Neuronal stem cell (in vitro differentiated cells): ENCODE measurements at regions not wholly inside any gene's neighbourhood (a gene's known extent, or its start where the extent isn't known, plus 50 kb on each side); places are given as distances from the start of the nearest gene placed in this dataset.
"Not testable (repeated sequence)": the region's sequence is repeated elsewhere in the genome, so short reads cannot be mapped to it uniquely, and the experiment has no call there.

ENCODE experiments used
- DNase-seq: peaks from one replicate; pipeline ENCODE4 v3.0.0-alpha.2; 2013; ENCODE audit warnings: low spot score
- H2AFZ ChIP-seq: one replicate; pipeline ENCODE4 v1.6.1; 2013; ENCODE audit warnings: mild to moderate bottlenecking, low read length, inconsistent platforms
- H2AK5ac ChIP-seq: 2 replicates; pipeline ENCODE4 v1.6.1; 2013; ENCODE audit warnings: low read depth, mild to moderate bottlenecking, inconsistent platforms, low read length, moderate library complexity, mixed read lengths
- H2BK120ac ChIP-seq: 2 replicates; pipeline ENCODE4 v1.6.1; 2013; ENCODE audit warnings: low read depth, mild to moderate bottlenecking, inconsistent platforms, low read length, moderate library complexity, mixed read lengths
- H2BK12ac ChIP-seq: one replicate; pipeline ENCODE4 v1.6.1; 2013; ENCODE audit warnings: low read length, inconsistent platforms
- H2BK15ac ChIP-seq: 2 replicates; pipeline ENCODE4 v1.6.1; 2013; ENCODE audit warnings: mild to moderate bottlenecking, low read length, inconsistent platforms, mixed read lengths
- H2BK5ac ChIP-seq: one replicate; pipeline ENCODE4 v1.6.1; 2013; ENCODE audit warnings: inconsistent platforms, mild to moderate bottlenecking, low read length, moderate library complexity
- H3K14ac ChIP-seq: one replicate; pipeline ENCODE4 v1.6.1; 2013; ENCODE audit warnings: low read length, inconsistent platforms
- H3K18ac ChIP-seq: 2 replicates; pipeline ENCODE4 v1.6.1; 2013; ENCODE audit warnings: low read length, inconsistent platforms
- H3K23ac ChIP-seq: 2 replicates; pipeline ENCODE4 v1.6.1; 2013; ENCODE audit warnings: low read depth, mild to moderate bottlenecking, mixed read lengths, low read length, inconsistent platforms; ENCODE audit not compliant: poor library complexity
- H3K27ac ChIP-seq: replicated peaks from 3 replicates; pipeline ENCODE4 v1.5.1; 2013; ENCODE audit warnings: low read length, inconsistent platforms
- H3K27me3 ChIP-seq, 3 experiments: 2 replicates each; pipeline ENCODE4 v1.6.1; 2013; ENCODE audit warnings: low read length in 3 of 3, mild to moderate bottlenecking in 2 of 3, inconsistent platforms in 1 of 3, low read depth in 1 of 3, mixed read lengths in 1 of 3, moderate library complexity in 1 of 3; ENCODE audit not compliant: control insufficient read depth in 3 of 3, insufficient read depth in 3 of 3
- H3K36me3 ChIP-seq, 2 donors: replicated peaks in 1 of 2; 2 replicates each; pipeline ENCODE4 v1.6.1; 2013; ENCODE audit warnings: low read length in 2 of 2; ENCODE audit not compliant: control insufficient read depth in 2 of 2, insufficient read depth in 2 of 2
- H3K4ac ChIP-seq: 2 replicates; pipeline ENCODE4 v1.6.1; 2013; ENCODE audit warnings: inconsistent platforms, mild to moderate bottlenecking, low read length, moderate library complexity
- H3K4me1 ChIP-seq, 2 donors: 1 replicate in 1 of 2; 2 replicates in 1 of 2; pipeline ENCODE4 v1.6.1; 2013; ENCODE audit warnings: low read length in 2 of 2, low read depth in 1 of 2; ENCODE audit not compliant: control insufficient read depth in 2 of 2, insufficient read depth in 1 of 2
- H3K4me2 ChIP-seq: one replicate; pipeline ENCODE4 v1.6.1; 2013; ENCODE audit warnings: mild to moderate bottlenecking, low read length, inconsistent platforms; ENCODE audit not compliant: insufficient read depth, poor library complexity, severe bottlenecking
- H3K4me3 ChIP-seq, 2 donors: 2 replicates each; pipeline ENCODE4 v1.5.1; 2013; ENCODE audit warnings: low read length in 2 of 2, mild to moderate bottlenecking in 2 of 2, inconsistent platforms in 1 of 2, moderate library complexity in 1 of 2
- H3K79me1 ChIP-seq: one replicate; pipeline ENCODE4 v1.6.1; 2013; ENCODE audit warnings: low read depth, mild to moderate bottlenecking, inconsistent platforms, low read length, moderate library complexity
- H3K9ac ChIP-seq: one replicate; pipeline ENCODE4 v1.6.1; 2013; ENCODE audit warnings: mild to moderate bottlenecking, low read depth, low read length, inconsistent platforms; ENCODE audit not compliant: poor library complexity
- H3K9me3 ChIP-seq, 2 donors: replicated peaks in 1 of 2; 2 replicates each; pipeline versions ENCODE3 to v1.6.1; 2013; ENCODE audit warnings: low read length in 2 of 2, mild to moderate bottlenecking in 2 of 2, inconsistent platforms in 1 of 2, low read depth in 1 of 2, mixed read lengths in 1 of 2, moderate library complexity in 1 of 2; ENCODE audit not compliant: control insufficient read depth in 2 of 2, insufficient read depth in 1 of 2
- H4K8ac ChIP-seq: one replicate; pipeline ENCODE4 v1.6.1; 2013; ENCODE audit warnings: low read depth, mild to moderate bottlenecking, inconsistent platforms, low read length, moderate library complexity
- H4K91ac ChIP-seq: one replicate; pipeline ENCODE4 v1.6.1; 2013; ENCODE audit warnings: low read length, low read depth, mild to moderate bottlenecking, inconsistent platforms; ENCODE audit not compliant: poor library complexity
- WGBS, 2 donors: extraction: QIAGEN DNeasy Blood & Tissue Kit; methylation state at CpG; one replicate each; pipeline ENCODE4 v1.1.7; 2013; ENCODE audit warnings: missing lambda C conversion rate in 2 of 2, mixed read lengths in 1 of 2; ENCODE audit not compliant: insufficient read length in 2 of 2, insufficient replicate concordance in 1 of 2; ENCODE audit errors: extremely low coverage in 2 of 2; 5-methylcytosine and 5-hydroxymethylcytosine counted together

- no peak overlapping the region for H2BK15ac ChIP-seq
- no peak overlapping the region for H4K91ac ChIP-seq
- H3K14ac ChIP-seq = no peak overlapping the region
- H2AFZ ChIP-seq = no peak overlapping the region
- H3K27me3 ChIP-seq = no peaks in the 10 kb centered on the region
- H2BK5ac ChIP-seq = no peak overlapping the region
- H3K9ac ChIP-seq = no peak overlapping the region
- no peak overlapping the region for H3K23ac ChIP-seq
- no peak overlapping the region for H3K4ac ChIP-seq
- no peak overlapping the region for H3K27ac ChIP-seq
- H3K4me1 ChIP-seq = no peaks in the 10 kb centered on the region
- no peaks in the 10 kb centered on the region for H3K9me3 ChIP-seq
- no peak overlapping the region for H4K8ac ChIP-seq
- H2BK12ac ChIP-seq = no peak overlapping the region
- H3K18ac ChIP-seq = no peak overlapping the region
- H2BK120ac ChIP-seq = no peak overlapping the region
- no peak overlapping the region for H3K4me3 ChIP-seq
- no peak overlapping the region for H2AK5ac ChIP-seq
- no peaks in the 10 kb centered on the region for H3K79me1 ChIP-seq
- no peaks in the 10 kb centered on the region for H3K36me3 ChIP-seq
- DNase-seq = no peak
- no peak overlapping the region for H3K4me2 ChIP-seq
- WGBS, 2 donors = no CpG with 5 or more reads among the region's 2 CpGs
Observed at GRCh38 chr12:74169607-74170006, 368.0 kb upstream of the ATXN7L3B start.

GRCh38 chr12:74170645-74171477, 366.8 kb upstream of the ATXN7L3B start:
- no peaks in the 10 kb centered on the region for H3K36me3 ChIP-seq
- no peaks in the 10 kb centered on the region for H3K27me3 ChIP-seq
- no peak overlapping the region for H4K8ac ChIP-seq
- H3K79me1 ChIP-seq = no peaks in the 10 kb centered on the region
- WGBS, 2 donors = no CpG with 5 or more reads among the region's 42 CpGs
- H3K4me3 ChIP-seq = no peak overlapping the region
- H2AK5ac ChIP-seq = no peak overlapping the region
- peak overlapping the region; percentile 82 for H3K14ac ChIP-seq
- no peak overlapping the region for H2BK12ac ChIP-seq
- H2BK120ac ChIP-seq = no peak overlapping the region
- peak overlapping the region; percentile 35 for H2BK5ac ChIP-seq
- H3K4ac ChIP-seq = no peak overlapping the region
- H3K18ac ChIP-seq = peak overlapping the region; percentile 44
- H2BK15ac ChIP-seq = no peak overlapping the region
- H2AFZ ChIP-seq = peak overlapping the region; percentile 41
- H3K23ac ChIP-seq = peak overlapping the region; percentile 8
- no peak overlapping the region for H3K27ac ChIP-seq
- no peak for DNase-seq
- no peak overlapping the region for H4K91ac ChIP-seq
- H3K9ac ChIP-seq = no peak overlapping the region
- no peaks in the 10 kb centered on the region for H3K4me1 ChIP-seq
- no peaks in the 10 kb centered on the region for H3K9me3 ChIP-seq
- no peak overlapping the region for H3K4me2 ChIP-seq

- Histone ChIP-seq H4K8ac (no peak overlapping the region), H3K36me3 (no peaks in the 10 kb centered on the region), H2BK12ac (no peak overlapping the region), H3K4me3 (no peak overlapping the region), H3K27me3 (no peaks in the 10 kb centered on the region), H3K4me2 (no peak overlapping the region), H2BK5ac (peak overlapping the region; percentile 35), H3K9ac (no peak overlapping the region), H3K4ac (no peak overlapping the region), H3K4me1 (no peaks in the 10 kb centered on the region), H2BK15ac (no peak overlapping the region), H3K23ac (peak overlapping the region; percentile 8), H3K14ac (peak overlapping the region; percentile 82), H2AFZ (no peak overlapping the region), H3K27ac (no peak overlapping the region), H3K79me1 (no peaks in the 10 kb centered on the region), H3K9me3 (no peaks in the 10 kb centered on the region), H4K91ac (no peak overlapping the region), H2AK5ac (no peak overlapping the region), H2BK120ac (no peak overlapping the region), H3K18ac (peak overlapping the region; percentile 44)
- no CpG with 5 or more reads among the region's 19 CpGs for WGBS, 2 donors
- no peak for DNase-seq
Observed at GRCh38 chr12:74171478-74171909, 366.1 kb upstream of the ATXN7L3B start.

DNA sequence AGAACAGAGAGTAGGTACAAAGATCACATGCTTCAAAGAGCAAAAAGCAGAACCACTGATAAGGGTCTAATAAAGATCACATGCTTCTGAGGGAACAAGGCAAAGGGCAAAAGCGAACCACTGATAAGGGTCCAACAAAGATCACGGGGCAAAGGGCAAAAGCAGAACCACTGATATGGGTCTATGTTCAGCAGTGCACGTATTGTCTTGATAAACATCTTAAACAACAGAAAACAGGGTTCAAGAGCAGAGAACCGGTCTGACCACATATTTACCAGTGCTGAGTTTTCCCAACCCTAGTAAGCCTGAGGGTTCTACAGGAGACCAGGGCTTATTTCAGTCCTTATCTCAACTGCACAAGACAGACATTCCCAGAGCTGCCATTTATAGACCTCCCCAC, 362.7 kb upstream of the ATXN7L3B start:
- no CpG with 5 or more reads among the region's 4 CpGs for WGBS, 2 donors
- H3K4me2 ChIP-seq = not testable (repeated sequence)

More for the DNA sequence above, 362.7 kb upstream of the ATXN7L3B start:
- H3K14ac ChIP-seq, H2AFZ ChIP-seq, H3K9ac ChIP-seq, H3K27me3 ChIP-seq, H3K4me3 ChIP-seq, H4K91ac ChIP-seq, H2BK15ac ChIP-seq, DNase-seq, H3K18ac ChIP-seq, H3K23ac ChIP-seq, H3K36me3 ChIP-seq, H3K9me3 ChIP-seq, H3K4ac ChIP-seq, H3K4me1 ChIP-seq, H4K8ac ChIP-seq, H2AK5ac ChIP-seq, H3K79me1 ChIP-seq, H3K27ac ChIP-seq, H2BK12ac ChIP-seq, H2BK5ac ChIP-seq, H2BK120ac ChIP-seq: not testable (repeated sequence)
